ENCODE measurements at regions not wholly inside any gene's neighbourhood (a gene's known extent, or its start where the extent isn't known, plus 50 kb on each side); places are given as distances from the start of the nearest gene placed in this dataset.
"Not testable (repeated sequence)": the region's sequence is repeated elsewhere in the genome, so short reads cannot be mapped to it uniquely, and the experiment has no call there.

DNA sequence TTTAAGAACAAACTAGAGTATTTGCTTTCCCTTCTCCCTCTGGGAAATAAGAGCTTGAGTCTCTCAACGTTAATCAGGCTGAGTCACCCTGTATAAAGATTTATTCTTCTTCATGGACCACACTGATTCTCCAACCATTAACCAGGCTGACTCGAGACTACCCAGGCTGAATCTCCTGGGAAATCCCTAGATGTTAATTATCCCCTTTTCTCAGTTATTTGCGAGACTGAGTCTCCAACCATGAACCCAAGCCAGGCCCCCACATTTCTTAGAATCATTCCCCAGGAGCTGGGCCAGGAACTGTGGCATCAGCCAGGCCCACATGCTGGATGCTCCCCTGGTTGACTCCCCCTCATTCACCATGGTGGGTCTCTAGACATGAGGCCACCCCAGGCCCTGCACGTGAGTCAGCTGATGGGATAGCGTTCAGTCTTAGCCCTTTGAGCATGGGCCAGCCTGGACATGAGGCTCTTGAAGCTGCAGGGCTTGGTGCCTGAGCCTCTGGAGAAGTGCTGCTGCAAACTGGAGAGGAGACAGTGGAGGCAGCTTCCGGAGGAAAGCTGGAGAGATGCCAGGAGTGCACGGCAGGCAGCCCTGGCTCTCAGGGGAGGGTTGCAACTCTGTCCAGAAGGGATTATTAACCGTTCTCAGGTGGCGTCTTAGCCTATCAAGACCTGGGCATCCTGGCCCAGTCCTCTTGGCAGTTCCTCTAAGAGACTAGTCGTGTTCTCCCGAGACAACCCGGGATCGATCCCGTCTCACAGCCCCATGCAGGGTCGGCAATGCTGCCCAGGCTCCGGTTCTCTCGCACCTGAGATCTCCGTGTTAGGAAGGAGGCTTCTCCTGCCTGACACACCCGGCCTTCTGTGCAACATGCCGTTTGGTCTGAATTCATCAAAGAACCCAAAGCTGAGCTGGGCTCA is 296.6 kb downstream of the ADGRD1 start:
- no peak for DNase-seq (ENCODE audit: low spot score)

- no peak for DNase-seq (ENCODE audit: low spot score)
These were observed 297.2 kb downstream of the ADGRD1 start for GRCh38 chr12:131250951-131251315.

DNA sequence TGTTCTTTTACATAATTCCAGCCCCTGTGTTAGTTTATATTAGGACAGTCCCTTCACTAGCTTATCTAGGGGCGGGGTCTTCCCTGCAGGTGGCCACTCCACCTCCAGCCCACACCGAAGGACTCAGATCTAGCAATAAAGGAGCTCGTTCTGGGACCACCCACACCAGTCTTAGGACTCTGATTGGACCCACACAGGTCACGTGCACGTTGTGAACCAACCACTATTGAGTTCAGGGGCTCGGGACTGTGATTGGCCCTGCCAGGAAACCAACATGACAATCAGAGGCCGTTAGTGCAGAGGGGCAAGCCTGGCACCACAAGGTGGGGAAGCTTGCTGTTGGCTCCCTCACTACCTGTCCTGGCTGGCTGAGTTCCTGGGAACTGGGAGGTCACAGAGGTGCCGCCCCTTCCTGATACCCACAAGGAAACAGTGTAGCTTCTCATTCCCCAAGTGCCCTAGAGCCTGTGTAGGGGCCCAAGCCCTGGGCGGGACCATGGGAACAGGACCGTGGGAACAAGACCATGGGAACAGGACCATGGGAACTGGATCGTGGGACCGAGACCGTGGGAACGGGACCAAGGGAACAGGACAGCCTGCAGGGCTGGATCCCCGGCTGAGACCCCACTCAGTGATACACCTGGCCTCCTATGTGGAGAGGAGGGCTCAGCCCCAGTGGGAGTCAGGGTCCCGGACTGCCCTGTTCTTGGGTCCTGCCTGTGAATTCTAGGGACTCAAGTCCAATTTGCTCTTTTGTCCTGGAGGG is 297.8 kb downstream of the ADGRD1 start:
- no peak for DNase-seq (ENCODE audit: low spot score)

DNA sequence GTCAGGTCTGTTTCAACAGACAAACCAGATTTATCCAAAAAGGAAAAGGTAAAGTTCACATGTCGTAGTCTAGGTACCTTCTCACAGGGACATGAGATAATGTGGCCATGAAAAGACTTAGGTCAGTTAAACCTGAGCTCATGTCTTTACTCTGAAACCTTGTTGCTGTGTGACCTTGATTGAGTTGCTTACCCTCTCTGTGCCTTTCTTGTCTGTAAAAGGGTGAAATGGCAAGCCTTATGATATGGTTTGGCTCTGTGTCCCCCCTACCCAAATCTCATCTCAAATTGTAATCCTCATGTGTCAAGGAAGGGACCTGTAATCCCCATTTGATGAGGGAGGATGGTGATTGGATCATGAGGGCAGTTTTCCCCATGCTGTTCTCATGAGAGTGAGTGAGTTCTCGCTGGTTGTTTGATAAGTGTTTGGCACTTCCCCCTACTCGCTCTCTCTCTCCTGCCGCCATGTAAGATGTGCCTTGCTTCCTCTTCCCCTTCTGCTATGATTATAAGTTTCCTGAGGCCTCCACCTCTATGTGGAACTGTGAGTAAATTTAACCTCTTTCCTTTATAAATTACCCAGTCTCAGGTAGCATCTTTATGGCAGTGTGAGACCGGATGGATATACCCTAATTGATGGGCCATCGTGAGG is 299.8 kb downstream of the ADGRD1 start:
- no peak for DNase-seq (ENCODE audit: low spot score)

GRCh38 chr12:131254374-131254773 is 300.7 kb downstream of the ADGRD1 start:
- DNase-seq (ENCODE audit: low spot score): no peak

DNA sequence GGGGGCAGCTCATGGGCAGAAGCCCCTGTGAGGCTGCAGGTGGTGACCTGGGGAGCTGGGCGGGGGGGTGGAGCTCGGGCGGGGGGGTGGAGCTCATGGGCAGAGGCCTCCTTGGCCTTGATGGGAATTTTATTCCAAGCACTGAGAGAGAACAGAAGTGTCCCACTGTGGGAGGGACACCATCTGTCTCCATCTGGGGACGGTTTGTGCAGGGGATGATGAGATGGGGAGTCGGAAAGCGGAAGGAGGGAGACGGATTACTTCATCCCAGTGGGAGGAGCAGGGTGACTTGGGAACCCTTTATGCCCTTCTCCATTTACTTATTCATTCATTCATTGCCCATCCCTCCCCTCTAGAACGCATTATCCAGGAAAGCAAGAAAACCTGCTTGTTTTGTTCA is 304.7 kb downstream of the ADGRD1 start:
- DNase-seq (ENCODE audit: low spot score): no peak

- DNase-seq (ENCODE audit: low spot score): no peak
These were observed 306.7 kb downstream of the ADGRD1 start for GRCh38 chr12:131260251-131260905.

- DNase-seq (ENCODE audit: low spot score): no peak
These were observed 307.2 kb downstream of the ADGRD1 start for GRCh38 chr12:131260954-131261353.

DNA sequence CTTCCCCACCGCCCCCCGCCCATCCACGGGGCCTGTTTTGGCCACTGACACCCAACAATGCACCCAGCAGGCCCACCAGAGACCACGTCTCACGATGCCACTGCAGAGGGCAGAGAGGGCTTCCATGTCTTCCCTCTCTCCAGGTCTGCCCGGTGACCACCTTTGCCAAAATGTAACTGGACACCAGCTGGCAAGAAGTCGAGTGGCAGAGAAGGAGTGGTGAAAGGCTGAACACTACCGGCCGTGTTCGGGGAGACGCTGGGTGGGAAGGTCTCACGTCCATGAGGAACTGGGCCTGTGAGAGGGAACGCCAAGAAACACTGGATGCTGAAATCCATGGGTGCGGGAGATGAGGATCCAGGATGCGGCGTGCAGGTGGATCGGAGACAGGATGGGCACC is 308.2 kb downstream of the ADGRD1 start:
- no peak for DNase-seq (ENCODE audit: low spot score)

GRCh38 chr12:131263626-131264025 is 309.9 kb downstream of the ADGRD1 start:
- no peak for DNase-seq (ENCODE audit: low spot score)

- no peak for DNase-seq (ENCODE audit: low spot score)
These were observed 310.9 kb downstream of the ADGRD1 start for GRCh38 chr12:131264635-131265034.

DNA sequence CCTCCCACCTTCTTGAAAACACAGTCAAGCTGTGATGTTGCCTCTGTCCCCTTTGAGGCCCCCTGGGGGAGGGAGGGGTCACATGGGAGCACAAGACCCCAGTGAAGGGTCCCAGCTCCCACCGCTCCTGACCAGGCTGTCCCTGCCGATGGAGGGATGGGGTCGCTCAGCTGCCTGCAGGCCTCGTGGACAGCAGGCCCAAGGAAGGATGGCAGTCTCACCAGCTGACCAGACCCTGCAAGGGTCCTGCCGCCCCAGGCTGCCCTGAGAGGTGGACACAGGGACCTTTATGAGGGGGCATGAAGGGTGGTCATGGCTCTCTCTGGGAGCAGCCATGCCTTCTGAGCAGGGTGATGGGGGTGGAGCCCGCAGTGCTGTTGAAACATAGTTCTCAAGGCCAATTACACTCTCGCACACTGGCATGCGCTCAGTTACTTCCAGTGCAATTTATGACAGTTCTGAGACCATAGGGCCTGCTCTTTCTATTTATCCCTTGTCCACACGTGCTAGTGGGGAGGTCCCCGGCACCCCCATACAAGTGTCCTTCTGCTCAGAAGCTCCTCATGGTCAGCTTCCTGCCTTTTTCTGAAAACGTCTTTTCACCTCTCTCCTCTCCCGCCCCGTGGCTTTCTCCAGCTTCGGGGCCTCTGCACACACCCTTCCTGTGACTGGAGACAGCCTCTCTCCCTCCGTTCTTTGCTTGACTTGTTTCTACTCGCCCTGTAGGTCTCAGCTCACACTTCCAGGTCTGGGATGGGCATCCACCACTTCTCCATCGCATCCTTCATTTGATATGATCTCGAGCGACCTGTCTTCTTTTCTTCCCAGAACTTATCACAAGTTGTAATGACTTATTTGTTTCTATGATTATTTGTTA is 313.1 kb downstream of the ADGRD1 start:
- no peak for DNase-seq (ENCODE audit: low spot score)

GRCh38 chr12:131267576-131267975 is 313.9 kb downstream of the ADGRD1 start:
- DNase-seq (ENCODE audit: low spot score): no peak

GRCh38 chr12:131268123-131268522 is 314.4 kb downstream of the ADGRD1 start:
- DNase-seq (ENCODE audit: low spot score): not testable (repeated sequence)

DNA sequence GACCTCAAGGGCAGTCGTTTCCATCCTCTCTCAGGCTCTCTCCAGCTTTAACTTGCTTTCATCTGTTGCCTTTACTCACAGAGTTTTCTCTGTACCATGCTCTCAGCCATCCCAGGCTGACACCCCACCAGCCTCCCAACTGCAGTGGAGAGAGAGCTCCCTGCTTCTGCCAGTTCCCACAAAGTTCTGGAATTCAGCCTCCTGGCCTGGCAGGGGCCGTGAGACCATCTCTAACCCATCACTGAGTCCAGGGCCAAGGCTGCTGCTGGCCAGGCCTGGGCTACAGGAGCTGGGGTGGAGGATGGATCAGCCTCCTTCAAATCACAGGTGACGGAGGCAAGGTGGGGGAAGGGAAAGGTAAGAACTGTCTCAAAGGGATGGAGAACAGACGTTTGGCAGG is 314.9 kb downstream of the ADGRD1 start:
- DNase-seq (ENCODE audit: low spot score): not testable (repeated sequence)

GRCh38 chr12:131269551-131269950 is 315.8 kb downstream of the ADGRD1 start:
- DNase-seq (ENCODE audit: low spot score): no peak

GRCh38 chr12:131269977-131270376 is 316.3 kb downstream of the ADGRD1 start:
- DNase-seq (ENCODE audit: low spot score): not testable (repeated sequence)

DNA sequence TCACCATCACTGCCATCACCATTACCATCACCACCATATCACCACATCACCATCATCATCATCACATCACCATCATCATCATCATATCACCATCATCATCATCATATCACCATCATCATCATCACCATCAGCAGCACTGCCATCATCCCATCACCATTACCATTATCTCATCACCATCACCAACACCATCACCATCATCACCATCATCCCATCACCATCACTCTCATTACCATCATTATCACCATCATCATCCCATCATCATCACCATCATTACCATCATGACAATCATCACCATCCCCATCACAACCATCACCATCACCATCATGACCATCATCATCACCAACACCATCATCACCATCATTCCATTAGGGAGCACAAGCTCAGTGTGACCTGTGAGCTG is 318.0 kb downstream of the ADGRD1 start:
- DNase-seq (ENCODE audit: low spot score): no peak

DNA sequence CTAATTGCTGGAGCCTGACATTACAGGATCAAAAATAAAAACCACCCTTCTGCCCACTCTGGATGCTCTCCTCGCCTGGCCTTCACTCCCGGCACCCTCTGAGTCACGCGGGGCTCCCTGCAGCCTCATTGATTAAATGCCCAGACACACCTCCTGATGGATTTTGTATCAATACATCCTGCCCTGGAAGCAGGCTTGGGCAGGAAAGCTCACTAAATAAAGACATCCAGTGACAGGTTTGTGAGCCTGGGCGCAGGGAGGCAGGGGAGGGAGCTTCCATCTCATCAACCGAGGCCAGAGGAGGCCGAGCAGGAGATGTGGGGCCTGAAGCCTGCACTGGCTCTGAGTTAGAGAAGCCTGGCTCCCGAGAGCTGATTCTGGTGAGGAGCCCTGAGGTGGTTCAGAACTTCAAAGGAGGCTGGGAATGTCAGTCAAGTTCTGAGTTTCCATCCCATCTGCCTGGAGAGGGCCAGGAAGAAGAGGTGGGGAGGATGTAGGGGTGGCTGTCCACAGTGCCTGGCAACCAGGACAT is 318.6 kb downstream of the ADGRD1 start:
- DNase-seq (ENCODE audit: low spot score): not testable (repeated sequence)

GRCh38 chr12:131273291-131273845 is 319.7 kb downstream of the ADGRD1 start:
- no peak for DNase-seq (ENCODE audit: low spot score)

- no peak for DNase-seq (ENCODE audit: low spot score)
These were observed 320.4 kb downstream of the ADGRD1 start for GRCh38 chr12:131274061-131274460.

Data from COLO829 (cell line).